Fibroblast of mammary gland (primary cell): ENCODE measurements at regions not wholly inside any gene's neighbourhood (a gene's known extent, or its start where the extent isn't known, plus 50 kb on each side); places are given as distances from the start of the nearest gene placed in this dataset.

Experiments
- DNase-seq: peaks from one replicate; pipeline ENCODE4 v3.0.0-alpha.2; 2010; ENCODE audit warnings: low read depth
- H3K4me3 ChIP-seq: 2 replicates; pipeline ENCODE4 v1.5.1; 2011; ENCODE audit warnings: low read depth, mild to moderate bottlenecking, low read length, moderate library complexity; ENCODE audit not compliant: control insufficient read depth
- CTCF ChIP-seq: conservative IDR thresholded peaks from 2 replicates; pipeline ENCODE4 v1.5.1; 2011; ENCODE audit warnings: low read depth, low read length, inconsistent platforms; ENCODE audit not compliant: control insufficient read depth, insufficient read depth

DNA sequence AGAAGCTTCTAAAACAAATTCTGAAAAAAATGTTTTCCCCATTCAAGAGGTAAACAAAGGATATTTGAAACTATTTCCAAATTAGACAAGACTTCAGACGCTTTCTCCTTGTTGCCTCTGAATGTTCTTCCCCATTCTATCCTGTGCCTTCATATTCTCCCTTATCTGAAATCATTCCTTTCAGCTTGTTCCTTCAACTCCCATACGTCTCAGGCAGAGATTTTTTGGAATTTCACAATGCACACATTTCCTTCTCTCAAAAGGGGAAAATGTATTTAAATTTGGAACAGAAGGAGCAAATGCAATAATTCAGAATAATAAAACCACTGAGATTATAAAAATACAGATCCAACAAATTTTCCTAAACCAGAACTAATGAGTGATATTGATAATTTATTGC is 198.7 kb upstream of the IVNS1ABP start:
- DNase-seq: no peak
- H3K4me3 ChIP-seq: no peak overlapping the region
- TF ChIP-seq CTCF: no peak

GRCh38 chr1:185514311-185514710 is 197.3 kb upstream of the IVNS1ABP start:
- no peak for TF ChIP-seq CTCF
- H3K4me3 ChIP-seq: no peak overlapping the region
- DNase-seq: no peak

DNA sequence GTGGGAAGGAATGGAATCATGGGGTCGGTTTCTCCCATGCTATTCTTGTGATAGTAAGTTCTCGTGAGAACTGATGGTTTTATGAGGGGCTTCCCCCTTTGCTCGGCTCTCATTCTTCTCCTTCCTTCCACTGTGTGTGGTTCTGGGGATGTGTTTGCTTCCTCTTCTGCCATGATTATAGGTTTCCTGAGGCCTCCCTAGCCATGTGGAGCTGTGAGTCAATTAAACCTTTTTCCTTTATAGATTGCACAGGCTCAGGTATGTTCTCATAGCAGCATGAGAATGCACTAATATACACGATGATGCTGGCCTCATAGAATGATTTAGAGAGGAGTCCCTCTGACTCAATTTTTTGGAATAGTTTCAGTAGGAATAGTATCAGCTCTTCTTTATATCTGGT is 195.4 kb upstream of the IVNS1ABP start:
- H3K4me3 ChIP-seq: no peak overlapping the region
- no peak for TF ChIP-seq CTCF
- DNase-seq: no peak

- H3K4me3 ChIP-seq: no peak overlapping the region
- no peak for TF ChIP-seq CTCF
- DNase-seq: no peak
Observed at GRCh38 chr1:185501099-185501498, 184.1 kb upstream of the IVNS1ABP start.

DNA sequence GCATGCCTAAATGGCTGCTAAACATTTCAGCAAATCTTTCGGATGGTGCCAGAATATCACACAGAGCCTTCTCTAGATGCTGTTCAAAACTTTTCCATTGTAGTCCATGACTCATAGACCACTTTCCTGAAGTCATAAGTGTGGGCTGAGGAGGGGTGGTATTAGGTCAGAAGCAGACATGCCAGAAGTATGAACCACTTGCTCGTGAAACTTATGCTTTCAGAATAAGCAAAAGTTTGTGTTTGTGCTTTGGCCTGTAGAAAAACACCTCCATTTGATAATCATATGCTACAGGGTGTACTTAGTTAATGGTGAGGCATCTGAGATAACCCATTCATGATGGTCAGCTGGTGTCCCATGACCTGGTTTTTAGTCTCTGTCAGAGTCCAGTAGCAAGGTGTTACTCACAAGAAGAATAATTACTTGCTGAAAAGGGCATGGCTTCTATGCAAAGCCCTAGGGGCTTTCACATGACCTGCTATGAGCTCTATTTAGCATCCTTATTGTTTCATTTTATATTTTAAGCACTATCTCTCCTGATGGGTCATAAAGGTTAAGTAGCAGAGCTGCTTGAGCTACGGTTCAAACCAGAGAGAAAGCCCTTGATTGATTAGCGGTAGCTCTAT is 183.1 kb upstream of the IVNS1ABP start:
- no peak for TF ChIP-seq CTCF
- DNase-seq: peak; percentile 93
- H3K4me3 ChIP-seq: no peak overlapping the region

- no peak overlapping the region for H3K4me3 ChIP-seq
- no peak for TF ChIP-seq CTCF
- DNase-seq: no peak
Observed at GRCh38 chr1:185498207-185498606, 181.2 kb upstream of the IVNS1ABP start.

DNA sequence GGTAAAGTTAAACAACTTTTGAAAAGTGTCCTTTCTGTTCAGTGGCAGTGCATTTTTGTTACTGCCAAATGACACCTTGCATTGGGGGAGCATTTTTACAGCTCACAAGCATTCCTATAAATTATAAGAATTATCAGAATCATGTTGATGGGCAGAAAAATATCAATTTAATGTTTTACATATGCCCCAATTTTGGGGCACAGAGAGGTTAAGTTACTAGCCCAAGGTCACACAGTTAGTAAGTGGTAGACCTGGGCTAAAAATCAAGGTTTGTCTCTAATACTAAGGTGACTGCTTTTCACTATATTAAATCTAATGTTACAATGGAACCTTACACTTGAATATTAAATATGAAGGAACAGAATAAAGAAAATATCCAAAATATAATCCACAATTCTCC is 180.1 kb upstream of the IVNS1ABP start:
- H3K4me3 ChIP-seq: no peak overlapping the region
- no peak for TF ChIP-seq CTCF
- DNase-seq: no peak
